HG03378 (cell line): ENCODE measurements at regions not wholly inside any gene's neighbourhood (a gene's known extent, or its start where the extent isn't known, plus 50 kb on each side); places are given as distances from the start of the nearest gene placed in this dataset.

Experiments used
- ATAC-seq: cut with Tn5 transposase; IDR thresholded peaks from one replicate; pipeline ENCODE4 v1.9.1; 2021; ENCODE audit warnings: mild to moderate bottlenecking, moderate library complexity; ENCODE audit not compliant: unreplicated experiment

DNA sequence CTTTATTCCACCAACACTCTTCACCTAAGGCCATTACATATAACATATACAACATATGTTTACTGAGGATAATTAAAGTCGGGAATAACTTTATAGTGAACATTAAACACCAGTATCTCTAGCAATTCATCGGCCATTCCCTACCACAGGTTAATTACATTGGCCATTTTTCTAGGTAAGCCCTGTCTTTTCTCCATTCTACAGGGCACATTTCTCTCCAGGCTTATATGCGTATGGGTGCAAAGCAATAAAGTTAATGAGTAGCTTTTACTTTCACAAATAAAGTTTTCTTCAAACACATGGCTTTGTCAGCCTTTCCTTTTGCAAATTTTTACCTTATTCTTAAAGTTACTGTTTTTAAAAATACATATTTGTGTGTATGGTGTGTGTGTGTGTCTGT is 111.9 kb upstream of the IQCM start:
- no peak for ATAC-seq

DNA sequence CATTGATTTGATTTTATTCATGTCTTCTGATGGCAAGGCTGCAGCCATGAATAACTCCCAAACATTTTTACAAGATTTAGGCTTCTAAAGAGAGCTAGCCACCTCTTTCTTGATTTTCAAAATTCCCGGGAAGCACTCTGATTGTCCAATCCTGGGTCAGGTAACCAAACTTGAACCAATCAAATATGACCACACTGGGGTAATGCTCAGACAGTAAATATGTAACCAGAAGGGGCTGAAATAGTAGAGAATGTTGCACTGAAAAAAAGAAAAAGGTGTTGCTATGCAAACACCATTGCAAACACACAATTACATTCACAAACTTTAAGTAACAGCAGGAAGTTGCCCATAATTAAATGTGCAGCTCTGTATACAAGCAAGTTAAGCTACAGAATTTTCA is 112.9 kb upstream of the IQCM start:
- no peak for ATAC-seq

DNA sequence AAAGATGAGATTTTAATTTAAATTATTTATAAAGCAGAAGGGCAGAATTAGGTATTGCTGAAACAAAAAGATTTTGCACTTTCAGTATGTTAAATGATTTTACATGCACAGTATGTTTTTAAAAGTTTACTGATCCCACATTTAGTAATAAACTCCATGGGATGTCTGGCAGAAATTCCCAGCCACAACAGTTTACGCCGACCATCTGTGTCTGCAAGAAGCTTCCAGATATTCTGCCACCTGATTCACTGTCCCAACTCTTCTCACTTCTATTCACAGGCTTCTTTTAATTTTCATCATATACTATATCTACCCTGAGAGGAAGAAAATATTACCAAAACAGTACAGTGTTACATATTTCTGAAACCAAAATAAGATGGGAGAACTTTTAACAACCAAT is 115.8 kb upstream of the IQCM start:
- no peak for ATAC-seq

DNA sequence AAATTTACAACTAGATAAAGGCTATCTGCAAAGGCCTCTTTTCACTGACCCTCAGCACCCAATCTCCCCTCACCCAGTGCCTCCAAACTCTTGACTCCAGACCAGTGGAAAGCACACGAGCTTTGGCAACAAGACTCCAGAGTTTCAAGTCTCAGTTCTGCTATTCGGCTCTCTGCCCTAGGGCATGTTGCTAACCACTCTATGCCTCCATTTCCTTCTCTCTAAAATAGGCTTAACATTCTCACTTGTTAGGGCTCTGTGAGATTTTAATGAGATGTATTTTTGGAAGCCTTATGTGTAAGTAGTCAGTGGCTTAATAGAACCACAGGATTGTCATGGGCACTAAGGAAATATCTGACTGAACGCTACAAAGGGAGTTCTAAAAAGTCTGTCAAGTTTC is 116.5 kb upstream of the IQCM start:
- ATAC-seq, result no peak

DNA sequence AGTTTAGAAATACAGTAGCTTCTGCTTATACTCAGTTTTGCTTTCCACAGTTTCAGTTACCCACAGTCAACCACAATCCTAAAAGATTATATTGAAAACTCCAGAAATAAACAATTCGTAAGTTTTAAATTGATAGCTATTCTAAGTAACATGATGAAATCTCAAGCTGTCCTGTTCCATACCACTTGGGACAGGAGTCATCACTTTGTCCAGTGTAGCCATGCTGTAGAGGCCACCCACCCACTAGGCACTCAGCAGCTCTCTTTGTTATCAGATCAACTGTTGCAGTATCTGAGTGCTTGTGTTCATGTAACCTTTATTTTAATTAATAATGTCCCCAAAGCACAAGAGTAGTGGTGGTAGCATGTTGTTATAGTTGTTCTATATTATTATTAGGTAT is 117.5 kb upstream of the IQCM start:
- ATAC-seq, result no peak

DNA sequence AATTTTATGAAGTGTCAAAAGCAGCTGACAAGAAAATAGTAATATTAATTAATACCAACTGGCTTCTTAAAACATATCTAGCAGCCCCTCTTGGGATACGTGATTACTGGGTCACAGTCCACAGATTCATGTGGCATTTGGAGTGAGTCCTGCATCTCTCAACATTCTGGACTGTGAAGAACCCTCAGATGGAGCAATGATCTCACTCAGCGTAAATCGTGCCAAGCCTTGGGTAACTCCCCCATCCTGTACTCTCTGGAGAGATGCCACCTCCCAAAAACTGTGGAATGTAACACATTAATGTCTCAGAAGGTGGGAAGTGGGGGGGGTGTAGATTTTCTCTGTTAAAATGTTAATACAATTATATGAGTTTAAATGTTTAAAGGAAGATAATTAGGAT is 118.2 kb upstream of the IQCM start:
- ATAC-seq, result no peak

DNA sequence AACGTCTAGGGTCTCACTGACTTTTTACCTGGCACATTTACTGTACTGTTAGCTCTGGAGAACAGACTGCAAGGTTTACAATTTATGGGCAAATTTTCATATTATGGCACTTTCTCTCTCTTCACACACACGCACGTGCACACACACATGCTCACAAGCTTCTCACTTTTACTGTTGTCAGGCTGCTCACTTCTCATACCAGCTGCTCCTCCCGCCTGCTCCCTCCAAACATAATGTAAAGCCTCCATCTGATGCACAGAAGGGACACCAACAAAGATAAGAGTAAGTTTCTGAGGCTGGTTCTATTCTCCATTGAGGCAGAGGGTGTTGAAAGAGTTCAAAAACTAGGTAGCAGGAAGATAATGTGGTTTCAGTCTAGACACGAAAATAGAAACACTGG is 128.9 kb upstream of the DCLK2 start:
- ATAC-seq, result no peak

DNA sequence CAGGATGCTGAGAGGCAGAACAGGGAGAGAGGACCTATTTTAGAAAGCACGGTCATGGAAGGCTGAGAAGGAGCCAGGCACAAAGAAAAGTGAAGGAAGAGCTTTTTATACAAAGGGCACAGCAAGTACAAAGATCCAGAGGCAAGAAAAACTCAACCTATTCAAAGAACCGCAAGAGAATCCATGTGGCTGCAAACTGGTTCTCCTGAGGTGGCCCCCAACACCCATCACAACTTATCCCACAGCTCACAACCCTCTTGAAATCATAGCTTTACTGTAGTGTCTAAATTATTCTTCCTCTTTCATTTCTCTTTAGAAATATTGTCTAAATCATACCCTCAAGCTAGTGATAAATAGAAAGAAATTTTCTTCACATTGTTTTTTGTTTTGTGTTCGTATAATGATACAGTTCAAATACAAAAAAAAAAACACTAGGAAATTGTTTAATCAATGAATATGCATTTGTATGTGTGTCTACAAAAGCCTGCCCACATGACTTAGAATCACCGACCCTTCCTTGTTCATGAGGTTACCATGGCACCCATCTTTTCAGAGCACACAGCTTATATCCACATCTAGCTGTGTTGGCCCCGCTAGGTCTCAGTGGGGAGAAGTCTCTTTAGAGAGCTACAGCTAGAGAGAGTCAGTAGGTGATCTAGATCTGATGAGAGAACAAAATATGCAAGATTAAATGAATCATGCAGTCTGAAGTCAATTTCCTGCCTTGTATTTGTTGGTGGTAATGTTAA is 126.9 kb upstream of the DCLK2 start:
- no peak for ATAC-seq

DNA sequence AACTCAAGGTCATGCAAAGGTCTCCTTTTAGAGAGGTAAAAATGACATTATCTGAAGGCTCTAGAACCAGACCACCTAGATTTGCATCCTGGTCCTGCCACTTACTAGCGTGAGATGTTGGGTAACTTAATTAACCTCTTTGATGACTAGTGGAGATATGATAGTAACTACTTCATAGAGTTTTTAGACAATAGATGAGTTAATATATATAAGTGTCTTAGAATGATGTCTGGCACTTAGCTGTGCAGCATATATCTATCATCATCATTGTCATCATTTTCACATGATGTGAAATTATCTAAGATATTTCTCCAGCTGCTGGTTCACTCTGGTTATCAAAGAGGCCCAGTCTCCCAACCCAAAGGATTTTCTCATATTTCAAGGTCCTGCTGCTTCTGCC is 126.1 kb upstream of the DCLK2 start:
- no peak for ATAC-seq

DNA sequence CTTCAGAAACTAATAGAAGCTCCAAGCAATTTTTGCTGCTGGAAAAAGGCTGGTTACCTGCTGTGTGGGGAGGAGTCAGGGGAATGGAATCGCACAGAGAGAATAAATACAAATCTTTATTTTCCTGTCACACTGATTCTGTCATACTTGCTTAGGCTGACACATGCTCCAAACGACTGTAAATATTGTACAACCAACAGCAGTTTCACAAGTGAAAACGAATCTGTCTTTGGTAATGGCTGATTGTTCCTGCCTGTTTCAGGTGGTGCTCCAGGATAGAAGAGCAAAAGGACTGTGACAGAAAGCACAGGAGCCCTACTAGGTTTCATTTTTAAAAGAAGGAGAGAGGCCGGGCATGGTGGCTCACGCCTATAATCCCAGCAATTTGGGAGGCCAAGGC is 125.5 kb upstream of the DCLK2 start:
- no peak for ATAC-seq

DNA sequence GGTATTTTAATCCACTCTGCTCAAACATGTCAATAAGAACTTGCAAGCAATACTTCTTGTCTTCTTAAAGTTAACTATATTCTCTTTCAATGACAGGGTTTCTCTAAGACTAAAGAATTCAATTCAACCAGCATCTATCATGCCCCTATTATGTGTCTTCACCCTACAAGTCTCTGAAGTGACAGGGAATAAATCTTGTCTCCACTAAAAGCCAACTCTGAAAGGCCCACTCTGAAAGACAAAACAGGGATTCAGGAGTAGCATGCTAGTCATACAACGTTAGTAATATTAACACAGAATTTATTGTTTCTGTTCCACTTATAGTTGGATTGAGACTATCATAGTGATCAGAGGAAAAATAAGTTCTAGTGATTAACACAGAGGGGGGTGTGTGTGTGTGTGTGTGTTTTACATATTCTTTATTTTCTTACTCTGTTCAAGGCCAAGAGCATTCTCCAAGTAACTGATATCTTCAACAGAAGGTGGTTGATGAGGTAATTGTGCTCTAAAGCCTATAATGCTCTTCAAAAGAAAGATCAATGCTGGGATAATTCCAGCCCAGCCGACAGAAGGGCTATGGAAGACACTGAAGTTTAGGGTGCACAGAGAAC is 122.4 kb upstream of the DCLK2 start:
- no peak for ATAC-seq

DNA sequence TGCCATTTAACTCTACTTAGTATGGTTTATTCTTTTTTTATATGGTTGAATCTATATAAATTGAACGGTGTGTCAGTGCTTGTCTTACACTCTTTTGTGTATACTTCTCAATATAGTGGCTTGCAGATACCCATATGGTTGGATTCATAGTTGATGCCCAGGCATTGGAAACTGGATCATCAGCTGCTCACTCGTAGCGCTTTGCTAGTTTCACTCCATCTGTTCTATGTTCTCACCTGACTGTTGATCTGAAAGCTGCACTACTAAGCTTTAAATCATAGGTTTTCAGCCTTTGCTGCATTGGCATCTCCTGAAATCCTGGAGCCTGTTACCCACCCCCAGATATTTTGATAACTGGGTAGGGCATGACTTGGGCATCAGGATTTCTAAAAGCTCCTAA is 121.6 kb upstream of the DCLK2 start:
- ATAC-seq, result no peak

DNA sequence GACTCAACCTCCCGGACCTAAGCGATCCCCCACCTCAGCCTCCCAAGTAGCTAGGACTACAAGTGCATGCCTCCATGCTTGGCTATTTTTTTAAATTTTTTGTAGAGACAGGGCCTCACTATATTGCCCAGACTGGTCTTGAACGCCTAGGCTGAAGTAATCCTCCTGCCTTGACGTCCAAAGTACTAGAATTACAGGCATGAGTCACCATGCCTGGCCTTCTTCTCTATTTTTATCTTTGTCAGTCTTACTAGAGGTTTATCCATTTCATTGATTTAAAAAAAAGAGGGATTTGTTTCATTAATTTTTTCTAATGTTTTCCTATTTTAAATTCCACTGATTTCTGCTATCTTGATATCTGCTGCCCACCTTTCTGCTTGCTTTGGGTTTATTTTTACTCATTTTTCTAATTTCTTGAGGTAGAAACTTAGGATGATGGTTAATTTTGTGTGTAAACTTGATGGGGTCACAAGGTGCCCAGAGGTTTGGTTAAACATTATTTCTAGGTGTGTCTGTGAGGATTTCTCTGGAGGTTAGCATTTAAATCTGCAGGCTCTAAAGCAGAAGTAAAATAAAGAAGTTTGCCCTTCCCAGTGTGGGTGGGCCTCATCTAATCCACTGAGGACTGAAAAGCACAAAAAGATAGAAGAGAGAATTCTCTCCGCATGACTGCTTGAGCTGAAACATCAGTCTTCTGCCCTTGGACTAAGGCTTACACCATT is 116.2 kb upstream of the DCLK2 start:
- ATAC-seq, result no peak

DNA sequence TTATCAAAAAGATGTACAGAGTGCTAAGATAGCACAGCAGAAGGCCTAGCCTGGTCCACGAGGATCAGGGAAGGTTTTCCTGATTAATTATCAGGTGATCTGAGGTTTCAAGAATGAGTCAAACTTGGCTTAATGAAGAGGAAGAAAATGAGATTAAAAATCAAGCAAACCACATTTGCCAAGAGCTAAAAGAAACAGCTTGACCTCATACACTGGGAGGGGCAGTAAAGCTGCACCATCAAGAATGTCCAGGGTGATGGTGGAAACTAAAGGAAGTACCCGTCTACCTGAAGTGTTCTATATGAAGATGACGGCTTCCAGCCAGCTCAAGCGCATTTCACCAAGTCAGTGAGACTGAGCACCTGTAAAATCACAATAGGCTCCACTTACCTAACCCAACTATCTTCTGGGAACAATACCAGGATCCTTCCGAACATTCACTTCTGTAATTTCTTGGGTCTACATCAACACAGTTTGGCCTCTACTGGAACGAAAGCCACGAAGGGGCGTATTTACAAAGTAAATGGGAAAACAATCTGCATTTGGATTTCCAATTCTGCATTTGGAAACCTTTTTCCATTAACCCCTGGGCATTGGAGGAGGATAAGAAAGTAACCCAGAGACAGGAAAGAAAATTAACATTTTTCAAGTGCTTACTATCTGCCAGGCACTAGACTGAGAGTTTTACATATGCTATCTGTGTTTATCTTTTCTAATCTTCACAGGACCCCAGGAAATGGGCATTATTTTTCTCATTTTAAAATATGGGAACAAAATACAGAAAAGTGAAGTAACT is 114.0 kb upstream of the DCLK2 start:
- ATAC-seq, result no peak

DNA sequence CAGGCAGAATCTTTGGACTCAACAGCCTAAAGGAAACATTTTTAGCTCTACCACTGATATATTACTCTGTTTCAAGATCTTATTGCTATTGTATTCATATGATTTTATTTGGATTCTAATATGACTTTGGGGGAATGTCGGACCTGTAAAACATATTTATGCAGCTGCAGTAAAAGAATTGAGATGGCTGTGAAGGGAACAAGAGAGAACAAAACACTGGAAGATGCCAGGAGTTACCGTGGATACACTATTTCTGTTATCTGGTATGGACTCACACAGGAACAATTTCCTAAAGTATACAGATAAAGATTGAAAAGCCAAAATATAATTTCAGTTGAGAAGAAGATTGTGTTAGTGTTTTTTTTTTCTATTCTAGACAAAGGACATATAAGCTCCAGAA is 113.0 kb upstream of the DCLK2 start:
- no peak for ATAC-seq

DNA sequence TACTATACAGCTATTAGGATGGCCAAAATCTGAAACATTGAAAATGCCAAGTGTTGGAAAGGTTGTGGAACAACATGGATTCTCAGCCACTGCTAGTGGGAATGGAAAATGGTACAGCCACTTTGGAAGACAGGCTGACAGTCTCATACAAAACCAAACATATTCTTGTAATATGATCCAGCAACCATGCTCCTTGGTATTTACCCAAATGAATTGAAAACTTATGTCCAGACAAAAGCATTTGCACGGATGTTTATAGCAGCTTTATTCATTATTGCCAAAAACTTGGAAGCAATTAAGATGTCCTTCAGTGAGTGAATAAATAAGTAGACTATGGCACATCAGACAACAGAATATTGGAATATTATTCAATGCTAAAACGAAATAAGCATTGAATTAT is 105.8 kb upstream of the DCLK2 start:
- ATAC-seq, result no peak

DNA sequence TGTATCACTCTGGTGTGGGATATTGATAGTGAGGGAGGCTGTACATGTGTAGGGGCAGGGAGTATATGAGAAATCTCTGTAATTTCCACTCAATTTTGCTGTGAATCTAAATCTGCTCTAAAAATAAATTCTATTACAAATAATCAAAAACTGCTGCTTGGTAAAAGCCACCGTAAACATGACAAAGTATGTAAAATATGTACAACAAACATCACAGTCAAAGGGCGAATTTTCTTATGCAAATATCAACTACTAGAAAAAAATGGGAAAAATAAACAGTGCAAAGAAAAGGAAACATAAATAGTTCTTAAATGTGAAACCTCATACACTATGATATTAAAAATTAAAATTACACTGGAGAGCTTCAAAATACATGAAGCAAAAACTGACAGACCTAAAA is 105.1 kb upstream of the DCLK2 start:
- no peak for ATAC-seq

DNA sequence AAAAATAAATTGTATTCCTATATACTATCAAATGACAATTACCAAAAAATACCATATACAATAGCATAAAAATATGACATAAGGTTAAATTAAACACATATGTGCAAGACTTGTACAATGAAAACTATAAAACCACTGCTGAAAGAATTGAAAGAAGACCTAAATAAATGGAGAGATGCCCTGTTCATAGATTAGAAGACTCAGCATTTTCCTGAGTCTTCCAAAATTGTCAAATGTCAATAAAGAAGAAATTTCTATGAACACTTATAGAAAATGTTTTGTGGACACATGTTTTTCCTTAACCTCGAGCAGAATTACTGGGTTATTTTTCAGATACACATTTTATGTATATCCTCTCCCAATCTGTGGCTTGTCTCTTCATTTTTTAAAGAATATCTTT is 103.1 kb upstream of the DCLK2 start:
- ATAC-seq, result no peak

DNA sequence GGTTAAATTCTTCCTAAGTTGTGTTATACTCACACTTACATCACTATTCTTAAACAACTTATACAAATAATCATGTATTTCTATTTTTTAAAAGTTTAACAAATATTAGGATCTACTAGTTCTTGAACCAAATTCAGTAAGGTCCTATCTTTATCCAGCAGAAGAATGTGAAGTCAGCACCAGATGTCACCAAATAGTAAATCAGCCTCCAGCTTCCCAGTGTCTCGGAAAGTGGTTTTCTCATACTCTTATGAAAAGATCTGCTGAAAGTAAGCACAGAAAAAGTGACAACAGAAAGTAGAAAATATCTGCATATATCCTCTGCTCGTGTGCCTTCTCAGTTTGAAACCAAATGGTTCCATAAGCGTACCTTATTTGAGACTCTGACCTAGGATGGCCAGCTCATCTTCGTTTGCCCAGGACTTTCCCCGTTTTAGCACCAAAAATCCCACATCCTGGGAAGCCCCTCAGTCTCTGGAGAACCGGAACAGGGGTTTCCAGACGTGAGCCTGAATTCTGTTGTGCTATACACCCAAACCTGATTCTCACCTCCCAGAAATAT is 98.0 kb upstream of the DCLK2 start:
- no peak for ATAC-seq

DNA sequence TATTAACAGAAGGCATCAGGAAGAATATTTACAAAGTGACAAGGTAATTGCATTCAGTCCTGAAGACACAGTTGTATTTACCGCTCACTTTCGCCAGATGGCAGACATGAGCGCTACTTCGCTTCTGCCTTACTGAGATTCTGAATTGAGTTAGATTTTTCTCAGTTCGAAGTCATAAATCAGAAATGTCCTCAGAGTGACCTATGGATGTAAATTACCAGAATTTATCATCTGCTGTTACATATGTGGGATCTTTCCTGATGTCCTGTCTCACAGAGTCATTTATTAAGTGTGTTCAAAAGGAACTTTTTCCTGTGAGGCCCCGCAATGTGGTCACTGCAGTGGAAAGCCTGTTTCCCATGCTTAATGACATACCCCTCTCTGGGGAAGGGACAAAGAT is 97.3 kb upstream of the DCLK2 start:
- peak; percentile 83 for ATAC-seq

DNA sequence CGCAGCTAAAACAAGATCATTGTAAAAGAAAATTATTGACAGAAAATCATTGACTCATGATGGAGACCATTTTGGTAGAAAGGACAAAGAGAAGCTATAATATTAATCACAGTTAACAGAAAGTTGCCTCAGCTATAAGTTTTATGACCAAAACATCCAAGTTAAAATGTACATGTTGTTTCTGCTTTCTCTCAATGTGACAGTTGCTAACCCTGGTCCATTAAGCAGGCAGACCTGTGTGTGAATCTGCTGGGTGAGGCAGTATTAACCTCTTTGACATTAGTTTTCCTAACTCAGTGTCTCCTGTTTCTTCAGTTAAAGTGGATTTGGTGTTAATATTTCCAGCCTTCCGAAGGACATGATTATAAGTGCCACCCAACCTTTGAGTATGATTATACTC is 94.8 kb upstream of the DCLK2 start:
- ATAC-seq, result no peak
